Right atrium auricular region (tissue), 2 donors: ENCODE measurements at regions not wholly inside any gene's neighbourhood (a gene's known extent, or its start where the extent isn't known, plus 50 kb on each side); places are given as distances from the start of the nearest gene placed in this dataset.

Experiments used
- DNase-seq: peaks from one replicate; pipeline ENCODE4 v3.0.0-alpha.2; 2019; ENCODE audit warnings: low spot score
- H3K27ac ChIP-seq, 2 donors: fragments of 200-600 bp; sonication (generic); 1 replicate in 1 of 2; 2 replicates in 1 of 2; pipeline ENCODE4 v1.5.1; 2016 to 2019
- H3K27me3 ChIP-seq, 2 donors: fragments of 200-600 bp; sonication (generic); one replicate each; pipeline versions ENCODE4 v1.5.1 to v1.6.0; 2017 to 2019
- H3K36me3 ChIP-seq: fragments of 200-600 bp; sonication (generic); one replicate; pipeline ENCODE4 v1.5.1; 2016
- H3K4me1 ChIP-seq, 2 donors: fragments of 200-600 bp; sonication (generic); one replicate each; pipeline versions ENCODE4 v1.5.1 to v1.6.0; 2017 to 2019
- H3K4me3 ChIP-seq, 2 donors: fragments of 200-600 bp; sonication (generic); 1 replicate in 1 of 2; 2 replicates in 1 of 2; pipeline ENCODE4 v1.5.1; 2017 to 2019; ENCODE audit warnings: mild to moderate bottlenecking in 1 of 2, moderate library complexity in 1 of 2
- H3K9me3 ChIP-seq, 2 donors: fragments of 200-600 bp; sonication (generic); one replicate each; pipeline ENCODE4 v1.5.1; 2019
- TF ChIP-seq, protein P1 (sequence below), 2 donors: fragments of 200-600 bp; sonication (generic); IDR thresholded peaks; one replicate each; pipeline ENCODE4 v1.5.1; 2019; ENCODE audit warnings: antibody characterized with exemption in 2 of 2

DNA sequence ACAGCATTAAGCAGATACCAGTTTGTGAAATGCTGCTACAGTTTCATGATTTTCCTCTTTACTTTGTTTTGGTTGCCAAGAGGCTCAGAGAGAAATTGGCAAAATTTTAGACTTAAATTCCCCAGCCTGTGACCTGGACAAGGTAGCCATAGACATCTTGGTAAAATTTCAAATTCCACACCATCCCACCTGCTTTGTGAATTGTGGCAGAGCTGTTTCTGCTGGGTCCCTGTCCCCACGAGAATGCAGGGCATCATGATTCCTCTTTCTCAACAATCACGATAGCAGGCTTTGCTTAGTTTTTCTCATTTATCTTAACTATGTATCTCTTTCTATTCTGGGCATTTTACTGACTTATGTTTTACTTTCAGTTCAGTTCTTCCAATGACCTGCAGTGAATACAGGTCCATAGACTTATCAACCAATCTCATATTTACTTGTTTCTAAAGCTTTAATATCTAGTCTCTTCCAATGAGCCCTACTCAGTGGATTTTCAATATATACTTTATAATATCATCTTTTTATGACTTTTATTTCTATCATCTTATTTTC is 351.6 kb downstream of the SOCS6 start:
- Histone ChIP-seq H3K27ac (no peak overlapping the region), H3K4me3 (no peak overlapping the region), H3K36me3 (no peaks in the 10 kb centered on the region), H3K9me3 (no peaks in the 10 kb centered on the region), H3K27me3 (no peaks in the 10 kb centered on the region), H3K4me1 (no peaks in the 10 kb centered on the region)
- TF ChIP-seq, protein P1, sequence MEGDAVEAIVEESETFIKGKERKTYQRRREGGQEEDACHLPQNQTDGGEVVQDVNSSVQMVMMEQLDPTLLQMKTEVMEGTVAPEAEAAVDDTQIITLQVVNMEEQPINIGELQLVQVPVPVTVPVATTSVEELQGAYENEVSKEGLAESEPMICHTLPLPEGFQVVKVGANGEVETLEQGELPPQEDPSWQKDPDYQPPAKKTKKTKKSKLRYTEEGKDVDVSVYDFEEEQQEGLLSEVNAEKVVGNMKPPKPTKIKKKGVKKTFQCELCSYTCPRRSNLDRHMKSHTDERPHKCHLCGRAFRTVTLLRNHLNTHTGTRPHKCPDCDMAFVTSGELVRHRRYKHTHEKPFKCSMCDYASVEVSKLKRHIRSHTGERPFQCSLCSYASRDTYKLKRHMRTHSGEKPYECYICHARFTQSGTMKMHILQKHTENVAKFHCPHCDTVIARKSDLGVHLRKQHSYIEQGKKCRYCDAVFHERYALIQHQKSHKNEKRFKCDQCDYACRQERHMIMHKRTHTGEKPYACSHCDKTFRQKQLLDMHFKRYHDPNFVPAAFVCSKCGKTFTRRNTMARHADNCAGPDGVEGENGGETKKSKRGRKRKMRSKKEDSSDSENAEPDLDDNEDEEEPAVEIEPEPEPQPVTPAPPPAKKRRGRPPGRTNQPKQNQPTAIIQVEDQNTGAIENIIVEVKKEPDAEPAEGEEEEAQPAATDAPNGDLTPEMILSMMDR (IDR thresholded peaks at IDR 0.05), result no peak
- no peak for DNase-seq

DNA sequence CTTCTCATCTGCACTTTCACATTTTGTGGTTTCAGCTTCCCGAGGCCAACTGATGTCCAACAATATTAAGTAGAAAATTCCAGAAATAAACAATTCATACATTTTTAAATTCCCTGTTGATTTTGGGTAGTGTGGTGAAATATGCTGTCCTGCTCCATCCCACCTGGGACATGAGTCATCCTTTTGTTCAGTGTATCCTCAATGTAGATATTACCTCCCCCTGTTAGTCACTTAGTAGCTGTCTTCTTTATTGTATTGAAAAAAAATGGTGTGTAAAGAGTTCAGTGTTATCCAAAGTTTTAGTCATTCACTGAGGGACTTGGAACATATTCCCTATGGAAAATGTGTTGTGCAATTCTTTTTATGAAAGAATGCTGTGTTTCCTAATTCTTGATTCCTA is 348.1 kb downstream of the SOCS6 start:
- Histone ChIP-seq H3K4me1 (no peaks in the 10 kb centered on the region), H3K9me3 (no peaks in the 10 kb centered on the region), H3K4me3 (no peak overlapping the region), H3K27ac (no peak overlapping the region), H3K27me3 (no peaks in the 10 kb centered on the region), H3K36me3 (no peaks in the 10 kb centered on the region)
- DNase-seq, result no peak
- TF ChIP-seq, protein P1 (IDR thresholded peaks at IDR 0.05), result no peak

DNA sequence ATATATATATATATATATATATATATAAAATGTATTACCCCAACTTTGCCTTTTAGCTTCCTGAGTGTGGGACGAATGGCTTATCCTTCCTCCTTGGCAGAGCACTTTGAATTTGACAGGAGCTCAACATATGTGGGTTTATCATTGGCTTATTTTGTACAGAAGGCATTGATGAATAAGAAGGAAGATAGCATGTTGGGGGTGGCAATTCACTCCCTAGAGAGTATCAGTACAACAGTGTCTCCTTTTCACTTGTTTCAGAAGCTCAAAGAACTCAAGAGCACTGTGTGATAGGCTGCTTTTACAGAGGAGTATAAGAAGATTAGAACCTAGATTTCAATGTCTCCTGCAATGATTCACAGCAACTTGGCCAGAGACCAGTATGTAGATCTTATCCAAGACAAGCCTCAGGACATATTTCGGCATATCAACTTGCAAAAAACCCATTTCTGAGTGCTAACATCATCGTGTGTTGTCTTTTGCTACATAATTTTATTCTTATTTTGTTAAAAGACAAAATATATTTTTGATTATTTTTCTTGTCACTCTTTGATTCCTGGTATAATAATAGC is 345.8 kb downstream of the SOCS6 start:
- H3K4me3 ChIP-seq, result no peak overlapping the region
- TF ChIP-seq, protein P1 (IDR thresholded peaks at IDR 0.05), result no peak
- no peaks in the 10 kb centered on the region for H3K36me3 ChIP-seq
- no peaks in the 10 kb centered on the region for H3K9me3 ChIP-seq
- no peak overlapping the region for H3K27ac ChIP-seq
- H3K4me1 ChIP-seq, result no peaks in the 10 kb centered on the region
- no peak for DNase-seq
- no peaks in the 10 kb centered on the region for H3K27me3 ChIP-seq

DNA sequence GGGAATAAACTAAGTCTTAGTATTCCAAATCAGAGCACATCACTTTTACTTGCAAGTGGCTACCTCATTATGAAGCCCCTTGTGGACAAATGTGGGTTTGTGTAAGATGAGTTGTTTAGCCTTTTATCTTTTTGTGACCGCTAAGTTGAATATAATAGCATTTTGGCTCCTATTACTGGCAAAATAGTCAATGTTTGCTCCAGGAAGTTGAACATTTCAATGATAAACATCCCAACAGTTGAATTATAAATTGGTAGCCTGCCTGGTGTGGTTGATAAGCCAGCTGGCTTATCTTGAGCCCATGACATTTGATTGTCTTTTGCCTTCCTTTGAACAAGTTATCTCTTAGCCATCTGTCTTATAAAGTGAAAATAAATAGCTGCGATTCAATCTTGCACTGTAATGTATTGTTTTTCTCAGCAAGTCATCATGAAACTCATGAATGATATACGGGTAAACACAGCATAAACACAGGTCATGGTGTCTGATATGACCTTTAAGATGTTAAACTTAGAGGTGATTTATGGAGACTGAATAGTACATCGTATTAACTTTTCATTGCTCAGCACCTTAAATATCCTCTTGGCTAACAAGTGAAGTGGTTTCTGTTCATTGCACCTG is 338.4 kb downstream of the SOCS6 start:
- no peaks in the 10 kb centered on the region for H3K36me3 ChIP-seq
- no peak for DNase-seq
- TF ChIP-seq, protein P1 (IDR thresholded peaks at IDR 0.05), result no peak
- no peak overlapping the region for H3K4me3 ChIP-seq
- no peak overlapping the region for H3K27ac ChIP-seq
- no peaks in the 10 kb centered on the region for H3K27me3 ChIP-seq
- H3K9me3 ChIP-seq, result no peaks in the 10 kb centered on the region
- no peaks in the 10 kb centered on the region for H3K4me1 ChIP-seq

DNA sequence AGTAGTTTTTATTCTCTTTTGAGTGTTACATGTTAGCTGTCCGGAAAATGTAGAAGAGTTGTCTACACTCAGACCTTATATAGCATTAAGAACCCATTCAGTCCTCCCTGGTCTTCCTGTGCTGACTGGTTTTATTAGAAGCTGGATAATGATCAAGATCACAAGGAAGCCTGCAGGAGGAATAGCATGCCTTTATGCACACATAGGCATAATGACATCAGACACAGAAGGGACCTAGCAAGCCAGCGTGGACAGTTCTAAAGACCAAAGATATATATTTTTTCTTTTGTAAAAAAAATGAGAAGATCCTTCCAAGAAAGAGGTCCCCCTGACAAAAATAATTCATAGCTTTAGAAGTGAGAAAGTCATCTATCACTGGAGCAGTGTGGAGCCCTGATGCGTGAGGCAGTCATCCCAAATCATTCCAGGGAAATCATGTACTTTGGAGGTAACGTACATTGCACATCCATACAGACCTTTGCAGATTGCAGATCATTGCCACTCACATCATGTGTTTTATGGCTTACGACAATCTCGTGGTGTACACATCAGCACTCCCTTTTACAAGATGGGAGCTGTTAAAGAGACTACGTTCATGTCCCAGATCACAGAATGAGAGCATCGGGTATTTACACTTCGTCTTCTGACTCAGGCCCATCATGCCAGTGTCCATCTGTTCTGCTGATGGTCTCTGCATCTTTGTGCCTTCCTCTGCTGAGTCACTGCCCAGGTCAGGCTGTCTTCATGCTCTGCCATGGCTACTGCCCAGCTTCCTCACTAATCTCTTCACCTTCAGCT is 334.0 kb downstream of the SOCS6 start:
- Histone ChIP-seq H3K36me3 (no peaks in the 10 kb centered on the region), H3K27ac (no peak overlapping the region), H3K4me1 (no peaks in the 10 kb centered on the region), H3K9me3 (no peaks in the 10 kb centered on the region), H3K4me3 (no peak overlapping the region), H3K27me3 (no peaks in the 10 kb centered on the region)
- DNase-seq, result no peak
- TF ChIP-seq, protein P1 (IDR thresholded peaks at IDR 0.05), result no peak
